A549 (cell line): ENCODE measurements at regions not wholly inside any gene's neighbourhood (a gene's known extent, or its start where the extent isn't known, plus 50 kb on each side); places are given as distances from the start of the nearest gene placed in this dataset.

ENCODE experiments used
- CHD2 ChIP-seq: fragments of 150-350 bp; IDR thresholded peaks from 2 replicates; pipeline ENCODE4 v1.6.1; 2014; ENCODE audit warnings: low read length; ENCODE audit not compliant: partially characterized antibody
- CTCF ChIP-seq: fragments of >200 bp; sonication (Bioruptor Twin); formaldehyde crosslinking; IDR thresholded peaks from 3 replicates; pipeline ENCODE4 v1.5.1; 2016
- FOXS1 ChIP-seq: fragments of 250-450 bp; sonication (Bioruptor Pico); IDR thresholded peaks from 2 replicates; pipeline ENCODE4 v1.5.0; 2020; ENCODE audit warnings: mild to moderate bottlenecking, moderate library complexity
- KDM5A ChIP-seq: fragments of 200-600 bp; sonication (generic); IDR thresholded peaks from 2 replicates; pipeline ENCODE4 v1.6.1; 2016; ENCODE audit warnings: antibody characterized with exemption, mild to moderate bottlenecking
- MAX ChIP-seq: IDR thresholded peaks from 2 replicates; pipeline ENCODE4 v1.6.1; 2012
- MAZ ChIP-seq: fragments of 150-350 bp; IDR thresholded peaks from 2 replicates; pipeline ENCODE4 v1.6.1; 2014; ENCODE audit warnings: antibody characterized with exemption, low read depth, low read length, borderline replicate concordance
- PBX3 ChIP-seq: IDR thresholded peaks from 2 replicates; pipeline ENCODE4 v1.6.1; 2012
- POLR2A ChIP-seq: IDR thresholded peaks from 2 replicates; pipeline ENCODE4 v1.6.1; 2012; ENCODE audit warnings: mild to moderate bottlenecking, low read length
- RAD21 ChIP-seq, 2 experiments: fragments of >200 bp in 1 of 2; sonication (Bioruptor Twin) in 1 of 2; formaldehyde crosslinking in 1 of 2; IDR thresholded peaks in 1 of 2; conservative IDR thresholded peaks in 1 of 2; 2 replicates in 1 of 2; 3 replicates in 1 of 2; pipeline ENCODE4 v1.6.1; 2012 to 2018; ENCODE audit warnings: inconsistent platforms in 1 of 2
- RCOR1 ChIP-seq: fragments of 150-350 bp; IDR thresholded peaks from 2 replicates; pipeline ENCODE4 v1.6.1; 2014; ENCODE audit warnings: antibody characterized with exemption, low read length, low read depth

GRCh38 chr5:93285461-93285860 lies 295.6 kb downstream of the NR2F1-AS1 start:
- TF ChIP-seq CTCF (no peak), RAD21 (conservative IDR thresholded peaks at IDR 0.05 in 1 of 2, IDR thresholded peaks at IDR 0.05 in 1 of 2) (no peak), CHD2 (no peak), POLR2A (no peak), RCOR1 (no peak), MAZ (no peak), KDM5A (no peak), PBX3 (no peak), MAX (no peak), FOXS1 (CRISPR knock-in tag) (no peak)
